Anterior cingulate cortex (tissue), 58 donors: ENCODE measurements at regions not wholly inside any gene's neighbourhood (a gene's known extent, or its start where the extent isn't known, plus 50 kb on each side); places are given as distances from the start of the nearest gene placed in this dataset.
"Not testable (repeated sequence)": the region's sequence is repeated elsewhere in the genome, so short reads cannot be mapped to it uniquely, and the experiment has no call there.

Source experiments
- DNase-seq, 58 donors: peaks; one replicate each; lab custom pipeline; 2025; lab: John Stamatoyannopoulos, UW

GRCh38 chr3:168977716-168978374 lies 685.7 kb downstream of the MECOM start:
- DNase-seq, result no peak

GRCh38 chr3:168976969-168977368 lies 686.5 kb downstream of the MECOM start:
- no peak for DNase-seq

GRCh38 chr3:168975576-168975975 lies 687.9 kb downstream of the MECOM start:
- no peak for DNase-seq

- DNase-seq, result no peak
Observed at GRCh38 chr3:168974617-168975403, 688.7 kb downstream of the MECOM start.

- DNase-seq, result no peak
Observed at GRCh38 chr3:168973897-168974296, 689.6 kb downstream of the MECOM start.

- no peak for DNase-seq
Observed at GRCh38 chr3:168973206-168973605, 690.3 kb downstream of the MECOM start.

- DNase-seq, result no peak
Observed at GRCh38 chr3:168968609-168969008, 694.9 kb downstream of the MECOM start.

- no peak for DNase-seq
Observed at GRCh38 chr3:168964736-168965135, 698.8 kb downstream of the MECOM start.

GRCh38 chr3:168961271-168961670 lies 702.2 kb downstream of the MECOM start:
- no peak for DNase-seq

- no peak for DNase-seq
Observed at GRCh38 chr3:168959731-168960130, 703.8 kb downstream of the MECOM start.

GRCh38 chr3:168958466-168958865 lies 705.0 kb downstream of the MECOM start:
- no peak for DNase-seq

- no peak for DNase-seq
Observed at GRCh38 chr3:168956076-168956475, 707.4 kb downstream of the MECOM start.

- DNase-seq, result no peak
Observed at GRCh38 chr3:168952551-168952950, 711.0 kb downstream of the MECOM start.

GRCh38 chr3:168951884-168952283 lies 711.6 kb downstream of the MECOM start:
- no peak for DNase-seq

GRCh38 chr3:168951368-168951767 lies 712.1 kb downstream of the MECOM start:
- DNase-seq, result no peak

- DNase-seq, result no peak
Observed at GRCh38 chr3:168950622-168951021, 712.9 kb downstream of the MECOM start.

GRCh38 chr3:168939651-168940238 lies 723.8 kb downstream of the MECOM start:
- DNase-seq, result no peak

- no peak for DNase-seq
Observed at GRCh38 chr3:168933614-168934013, 729.9 kb downstream of the MECOM start.

- not testable (repeated sequence) for DNase-seq
Observed at GRCh38 chr3:168929997-168930396, 733.5 kb downstream of the MECOM start.

GRCh38 chr3:168926426-168926825 lies 737.1 kb downstream of the MECOM start:
- DNase-seq, result no peak

GRCh38 chr3:168925568-168925967 lies 737.9 kb downstream of the MECOM start:
- no peak for DNase-seq

GRCh38 chr3:168914662-168915061 lies 748.9 kb downstream of the MECOM start:
- DNase-seq, result no peak
